NCI-H526 (cell line): ENCODE measurements at regions not wholly inside any gene's neighbourhood (a gene's known extent, or its start where the extent isn't known, plus 50 kb on each side); places are given as distances from the start of the nearest gene placed in this dataset.
"Not testable (repeated sequence)": the region's sequence is repeated elsewhere in the genome, so short reads cannot be mapped to it uniquely, and the experiment has no call there.

Source experiments
- DNase-seq, 2 experiments: peaks; one replicate each; lab custom pipeline; 2025; lab: John Stamatoyannopoulos, UW

- peak; percentile 67 to 72 for DNase-seq
Measured at GRCh38 chr7:124152859-124153692, 120.2 kb upstream of the TMEM229A start.

GRCh38 chr7:124137664-124138063 is 104.8 kb upstream of the TMEM229A start:
- no peak for DNase-seq

GRCh38 chr7:124124201-124124600 is 91.3 kb upstream of the TMEM229A start:
- DNase-seq = no peak

- DNase-seq = no peak
Measured at GRCh38 chr7:124120911-124121310, 88.0 kb upstream of the TMEM229A start.

- DNase-seq = no peak
Measured at GRCh38 chr7:124113045-124113444, 80.2 kb upstream of the TMEM229A start.

GRCh38 chr7:124106575-124106974 is 73.7 kb upstream of the TMEM229A start:
- peak in 1 of 2 experiments; percentile 26 for DNase-seq

- DNase-seq = peak in 1 of 2 experiments; percentile 51
Measured at GRCh38 chr7:124101173-124101768, 68.4 kb upstream of the TMEM229A start.

- DNase-seq = no peak
Measured at GRCh38 chr7:124100190-124100589, 67.3 kb upstream of the TMEM229A start.

GRCh38 chr7:124099585-124099984 is 66.7 kb upstream of the TMEM229A start:
- not testable (repeated sequence) for DNase-seq

- no peak for DNase-seq
Measured at GRCh38 chr7:124089621-124090020, 56.8 kb upstream of the TMEM229A start.

GRCh38 chr7:124088590-124088989 is 55.7 kb upstream of the TMEM229A start:
- DNase-seq = no peak

- no peak for DNase-seq
Measured at GRCh38 chr7:124086843-124087242, 54.0 kb upstream of the TMEM229A start.

GRCh38 chr7:124085179-124085578 is 52.3 kb upstream of the TMEM229A start:
- peak in 1 of 2 experiments; percentile 13 for DNase-seq

GRCh38 chr7:124084024-124084423 is 51.2 kb upstream of the TMEM229A start:
- DNase-seq = no peak
